SU-DHL-6 (cell line): ENCODE measurements at regions not wholly inside any gene's neighbourhood (a gene's known extent, or its start where the extent isn't known, plus 50 kb on each side); places are given as distances from the start of the nearest gene placed in this dataset.
"Not testable (repeated sequence)": the region's sequence is repeated elsewhere in the genome, so short reads cannot be mapped to it uniquely, and the experiment has no call there.

Experiments used
- CTCF ChIP-seq: fragments of 200-600 bp; sonication (generic); IDR thresholded peaks from one replicate; pipeline ENCODE4 v1.5.1; 2017; ENCODE audit warnings: antibody characterized with exemption, mild to moderate bottlenecking, low read length, moderate library complexity; ENCODE audit not compliant: insufficient read depth, poor library complexity, severe bottlenecking
- EZH2phosphoT487 ChIP-seq: fragments of 200-600 bp; sonication (generic), shearing (Covaris generic); conservative IDR thresholded peaks from 2 replicates; pipeline ENCODE4 v1.6.1; 2018; ENCODE audit warnings: mild to moderate bottlenecking, antibody characterized with exemption, low read length, moderate library complexity, mixed read lengths

GRCh38 chr7:7042286-7042893 is 140.0 kb upstream of the C1GALT1 start:
- not testable (repeated sequence) for TF ChIP-seq CTCF, EZH2phosphoT487
